Mesothelial cell of epicardium (in vitro differentiated cells): ENCODE measurements at regions not wholly inside any gene's neighbourhood (a gene's known extent, or its start where the extent isn't known, plus 50 kb on each side); places are given as distances from the start of the nearest gene placed in this dataset.

Experiments used
- DNase-seq, 2 experiments: peaks; one replicate each; pipeline ENCODE4 v3.0.0; 2021; ENCODE audit warnings: low spot score in 2 of 2; ENCODE audit not compliant: unreplicated experiment in 2 of 2
- H3K27ac Mint-ChIP-seq: 2 replicates; pipeline ENCODE4 v1.8.0; 2021; ENCODE audit warnings: mixed read lengths
- H3K27me3 Mint-ChIP-seq: 2 replicates; pipeline ENCODE4 v1.8.0; 2021; ENCODE audit warnings: low read depth, mixed read lengths
- H3K36me3 Mint-ChIP-seq: 2 replicates; pipeline ENCODE4 v1.8.0; 2021; ENCODE audit warnings: mixed read lengths
- H3K4me1 Mint-ChIP-seq: 2 replicates; pipeline ENCODE4 v1.8.0; 2021; ENCODE audit warnings: mixed read lengths
- H3K4me3 Mint-ChIP-seq: 2 replicates; pipeline ENCODE4 v1.8.0; 2021; ENCODE audit warnings: mild to moderate bottlenecking, moderate library complexity, mixed read lengths
- H3K9me3 Mint-ChIP-seq: 2 replicates; pipeline ENCODE4 v1.8.0; 2021; ENCODE audit warnings: mixed read lengths
- CTCF ChIP-seq: fragments of 200-600 bp; sonication (generic); IDR thresholded peaks from one replicate; pipeline ENCODE4 v1.5.0; 2021; ENCODE audit warnings: antibody characterized with exemption; ENCODE audit not compliant: unreplicated experiment

- peaks cover 17% of the 10 kb centered on the region for H3K9me3 Mint-ChIP-seq
- no peaks in the 10 kb centered on the region for H3K27me3 Mint-ChIP-seq
- H3K27ac Mint-ChIP-seq: no peak overlapping the region
- H3K4me1 Mint-ChIP-seq: no peaks in the 10 kb centered on the region
- no peak overlapping the region for H3K4me3 Mint-ChIP-seq
- TF ChIP-seq CTCF: no peak
- H3K36me3 Mint-ChIP-seq: no peaks in the 10 kb centered on the region
- DNase-seq: no peak
These were observed 1135.4 kb downstream of the LRFN5 start for GRCh38 chr14:42742084-42742483.

GRCh38 chr14:42736408-42736807 lies 1129.7 kb downstream of the LRFN5 start:
- Mint-ChIP-seq H3K4me3 (no peak overlapping the region), H3K9me3 (peaks cover 4% of the 10 kb centered on the region), H3K4me1 (no peaks in the 10 kb centered on the region), H3K36me3 (no peaks in the 10 kb centered on the region), H3K27ac (no peak overlapping the region), H3K27me3 (no peaks in the 10 kb centered on the region)
- no peak for DNase-seq
- TF ChIP-seq CTCF: no peak

- Mint-ChIP-seq H3K27ac (no peak overlapping the region), H3K36me3 (no peaks in the 10 kb centered on the region), H3K4me1 (no peaks in the 10 kb centered on the region), H3K9me3 (peaks cover 4% of the 10 kb centered on the region), H3K27me3 (no peaks in the 10 kb centered on the region), H3K4me3 (no peak overlapping the region)
- DNase-seq: no peak
- TF ChIP-seq CTCF: no peak
These were observed 1127.4 kb downstream of the LRFN5 start for GRCh38 chr14:42734041-42734440.

GRCh38 chr14:42732005-42732404 lies 1125.3 kb downstream of the LRFN5 start:
- Mint-ChIP-seq H3K4me1 (no peaks in the 10 kb centered on the region), H3K36me3 (no peaks in the 10 kb centered on the region), H3K27me3 (no peaks in the 10 kb centered on the region), H3K27ac (no peak overlapping the region), H3K4me3 (no peak overlapping the region), H3K9me3 (peaks cover 4% of the 10 kb centered on the region)
- no peak for TF ChIP-seq CTCF
- DNase-seq: no peak

GRCh38 chr14:42731480-42731879 lies 1124.8 kb downstream of the LRFN5 start:
- no peaks in the 10 kb centered on the region for H3K4me1 Mint-ChIP-seq
- TF ChIP-seq CTCF: no peak
- no peak overlapping the region for H3K4me3 Mint-ChIP-seq
- peaks cover 4% of the 10 kb centered on the region for H3K9me3 Mint-ChIP-seq
- H3K36me3 Mint-ChIP-seq: no peaks in the 10 kb centered on the region
- no peak overlapping the region for H3K27ac Mint-ChIP-seq
- no peak for DNase-seq
- no peaks in the 10 kb centered on the region for H3K27me3 Mint-ChIP-seq

- no peak for TF ChIP-seq CTCF
- H3K27ac Mint-ChIP-seq: no peak overlapping the region
- no peaks in the 10 kb centered on the region for H3K27me3 Mint-ChIP-seq
- no peak for DNase-seq
- no peak overlapping the region for H3K4me3 Mint-ChIP-seq
- H3K36me3 Mint-ChIP-seq: no peaks in the 10 kb centered on the region
- peaks cover 3% of the 10 kb centered on the region for H3K9me3 Mint-ChIP-seq
- no peaks in the 10 kb centered on the region for H3K4me1 Mint-ChIP-seq
These were observed 1123.0 kb downstream of the LRFN5 start for GRCh38 chr14:42729681-42730080.
